Keratinocyte (primary cell): ENCODE measurements at regions not wholly inside any gene's neighbourhood (a gene's known extent, or its start where the extent isn't known, plus 50 kb on each side); places are given as distances from the start of the nearest gene placed in this dataset.

Source experiments
- CTCF ChIP-seq, 3 experiments: IDR thresholded peaks in 1 of 3; conservative IDR thresholded peaks in 1 of 3; optimal IDR thresholded peaks in 1 of 3; 2 replicates in 2 of 3; 3 replicates in 1 of 3; pipeline versions ENCODE3 to v1.5.1; 2011; ENCODE audit warnings: low read length in 3 of 3, mild to moderate bottlenecking in 3 of 3, moderate library complexity in 2 of 3, control low read depth in 1 of 3, inconsistent platforms in 1 of 3; ENCODE audit not compliant: insufficient read depth in 2 of 3; ENCODE audit errors: extremely low read depth in 1 of 3
- EZH2 ChIP-seq: IDR thresholded peaks from one replicate; pipeline ENCODE4 v1.6.1; 2012; ENCODE audit warnings: inconsistent platforms, mild to moderate bottlenecking, low read length, moderate library complexity

GRCh38 chr15:100790786-100791265 is 88.8 kb upstream of the ALDH1A3 start:
- TF ChIP-seq CTCF (optimal IDR thresholded peaks at IDR 0.05 in 1 of 3, IDR thresholded peaks at IDR 0.05 in 1 of 3, conservative IDR thresholded peaks at IDR 0.05 in 1 of 3; ENCODE audit: extremely low read depth in 1 of 3, insufficient read depth in 2 of 3, low read length in 3 of 3): no peak
- TF ChIP-seq EZH2: no peak
